ENCODE measurements at regions not wholly inside any gene's neighbourhood (a gene's known extent, or its start where the extent isn't known, plus 50 kb on each side); places are given as distances from the start of the nearest gene placed in this dataset.

GRCh38 chr2:17328161-17328560 is 190.1 kb downstream of the RAD51AP2 start:
- Histone ChIP-seq H3K56ac (ENCODE audit: insufficient read length, low read depth, low read length) (no peak overlapping the region), H2BK120ac (ENCODE audit: low read depth, low read length, poor library complexity, severe bottlenecking) (no peak overlapping the region), H2AFZ (ENCODE audit: low read length) (no peak overlapping the region), H3K4me1 (ENCODE audit: insufficient read depth, low read length) (no peaks in the 10 kb centered on the region), H2BK15ac (ENCODE audit: low read depth, low read length) (no peak overlapping the region), H3T11ph (ENCODE audit: low read length) (no peak overlapping the region), H4K20me1 (ENCODE audit: control insufficient read depth, insufficient read depth, insufficient read length) (no peaks in the 10 kb centered on the region), H3K23ac (ENCODE audit: insufficient read length, low read depth, low read length) (no peak overlapping the region), H3K14ac (ENCODE audit: insufficient read depth, low read length) (no peak overlapping the region), H4K5ac (ENCODE audit: insufficient read length, low read depth, low read length) (no peak overlapping the region), H4K8ac (replicated peaks; ENCODE audit: insufficient read length, low read depth, low read length) (no peak overlapping the region), H3K79me2 (ENCODE audit: insufficient read depth, low read length) (no peaks in the 10 kb centered on the region), H3K27me3 (ENCODE audit: insufficient read depth, low read length) (no peaks in the 10 kb centered on the region), H3K79me1 (ENCODE audit: insufficient read depth, low read depth, low read length, poor library complexity, severe bottlenecking) (no peaks in the 10 kb centered on the region), H2BK20ac (ENCODE audit: low read depth, low read length, poor library complexity, severe bottlenecking) (no peak overlapping the region), H3K9ac (ENCODE audit: extremely low read depth, insufficient read length, low read length) (no peak overlapping the region), H2BK12ac (ENCODE audit: insufficient read length, low read depth, low read length) (no peak overlapping the region), H4K91ac (ENCODE audit: insufficient read length, low read depth, low read length) (no peak overlapping the region), H3K4ac (ENCODE audit: low read depth, low read length) (no peak overlapping the region), H2AK5ac (ENCODE audit: insufficient read length, low read length) (no peak overlapping the region), H2BK5ac (ENCODE audit: insufficient read length, low read length) (no peak overlapping the region), H3K27ac (ENCODE audit: insufficient read length, low read depth, low read length) (no peak overlapping the region), H3K4me2 (ENCODE audit: insufficient read depth, insufficient read length, low read length) (no peak overlapping the region), H3K18ac (ENCODE audit: insufficient read length, low read depth, low read length) (no peak overlapping the region), H3K23me2 (ENCODE audit: insufficient read length, low read depth, low read length, poor library complexity, severe bottlenecking) (no peaks in the 10 kb centered on the region), H3K9me3 (ENCODE audit: control insufficient read depth, low read depth, low read length) (no peaks in the 10 kb centered on the region)
- Mint-ChIP-seq H3K4me3 (no peak overlapping the region), H3K27ac (no peak overlapping the region), H3K9me3 (no peaks in the 10 kb centered on the region), H3K36me3 (ENCODE audit: insufficient read depth in 1 of 3, low read depth in 3 of 3) (no peaks in the 10 kb centered on the region), H3K4me1 (0 out of 4 replicates have a peak, but pooled peaks cover 0 to 2% of the 10 kb centered on the region in 2 experiments), H3K27me3 (ENCODE audit: low read depth) (no peaks in the 10 kb centered on the region)
- no peak for DNase-seq
- TF ChIP-seq CTCF (conservative IDR thresholded peaks at IDR 0.05): no peak
- no CpG with 5 or more reads among the region's 1 CpG for WGBS (ENCODE audit: extremely low coverage, insufficient read length, low lambda C conversion rate)

Measured in H9 (cell line).